Loucy (cell line): ENCODE measurements at regions not wholly inside any gene's neighbourhood (a gene's known extent, or its start where the extent isn't known, plus 50 kb on each side); places are given as distances from the start of the nearest gene placed in this dataset.

Source experiments
- CTCF ChIP-seq: fragments of 200-600 bp; sonication (generic); conservative IDR thresholded peaks from 2 replicates; pipeline ENCODE4 v1.5.1; 2014; ENCODE audit warnings: mild to moderate bottlenecking, antibody characterized with exemption, low read length
- EZH2phosphoT487 ChIP-seq: fragments of 200-600 bp; IDR thresholded peaks from 2 replicates; pipeline ENCODE4 v1.6.1; 2018; ENCODE audit warnings: antibody characterized with exemption, mild to moderate bottlenecking, moderate library complexity, borderline replicate concordance

- TF ChIP-seq CTCF: no peak
- no peak for TF ChIP-seq EZH2phosphoT487
These were observed 492.4 kb downstream of the SHISA9 start for GRCh38 chr16:13393816-13394215.
